ENCODE measurements at regions not wholly inside any gene's neighbourhood (a gene's known extent, or its start where the extent isn't known, plus 50 kb on each side); places are given as distances from the start of the nearest gene placed in this dataset.

- H3K4me3 ChIP-seq (ENCODE audit: low read length), result no peak overlapping the region
- no peak overlapping the region for H3K27ac ChIP-seq (ENCODE audit: low read length)
- no peaks in the 10 kb centered on the region for H3K36me3 ChIP-seq (ENCODE audit: insufficient read depth, low read depth, low read length)
- H3K27me3 ChIP-seq (ENCODE audit: insufficient read depth, low read length), result no peaks in the 10 kb centered on the region
- H3K9ac ChIP-seq (ENCODE audit: low read depth, low read length), result no peak overlapping the region
- H3K4me1 ChIP-seq (ENCODE audit: insufficient read depth, low read length), result no peaks in the 10 kb centered on the region
- no peaks in the 10 kb centered on the region for H3K9me3 ChIP-seq (ENCODE audit: insufficient read depth, low read depth, low read length)
Measured at GRCh38 chr5:74126294-74126693, 500.3 kb downstream of the ARHGEF28 start.

- H3K9me3 ChIP-seq (ENCODE audit: insufficient read depth, low read depth, low read length), result no peaks in the 10 kb centered on the region
Measured at GRCh38 chr5:74124826-74125225, 498.8 kb downstream of the ARHGEF28 start.

GRCh38 chr5:74123929-74124328 lies 497.9 kb downstream of the ARHGEF28 start:
- H3K4me1 ChIP-seq (ENCODE audit: insufficient read depth, low read length), result no peaks in the 10 kb centered on the region

More at GRCh38 chr5:74124826-74125225, 498.8 kb downstream of the ARHGEF28 start:
- H3K27ac ChIP-seq (ENCODE audit: low read length), result no peak overlapping the region
- no peaks in the 10 kb centered on the region for H3K36me3 ChIP-seq (ENCODE audit: insufficient read depth, low read depth, low read length)
- H3K27me3 ChIP-seq (ENCODE audit: insufficient read depth, low read length), result no peaks in the 10 kb centered on the region
- H3K4me3 ChIP-seq (ENCODE audit: low read length), result no peak overlapping the region
- H3K9ac ChIP-seq (ENCODE audit: low read depth, low read length), result no peak overlapping the region
- H3K4me1 ChIP-seq (ENCODE audit: insufficient read depth, low read length), result no peaks in the 10 kb centered on the region

GRCh38 chr5:74122979-74123590 lies 497.1 kb downstream of the ARHGEF28 start:
- no peak overlapping the region for H3K9ac ChIP-seq (ENCODE audit: low read depth, low read length)
- H3K9me3 ChIP-seq (ENCODE audit: insufficient read depth, low read depth, low read length), result no peaks in the 10 kb centered on the region
- H3K27ac ChIP-seq (ENCODE audit: low read length), result no peak overlapping the region
- H3K36me3 ChIP-seq (ENCODE audit: insufficient read depth, low read depth, low read length), result no peaks in the 10 kb centered on the region
- H3K4me1 ChIP-seq (ENCODE audit: insufficient read depth, low read length), result no peaks in the 10 kb centered on the region
- H3K4me3 ChIP-seq (ENCODE audit: low read length), result no peak overlapping the region
- no peaks in the 10 kb centered on the region for H3K27me3 ChIP-seq (ENCODE audit: insufficient read depth, low read length)

More at GRCh38 chr5:74123929-74124328, 497.9 kb downstream of the ARHGEF28 start:
- Histone ChIP-seq H3K9me3 (ENCODE audit: insufficient read depth, low read depth, low read length) (no peaks in the 10 kb centered on the region), H3K27ac (ENCODE audit: low read length) (no peak overlapping the region), H3K4me3 (ENCODE audit: low read length) (no peak overlapping the region), H3K9ac (ENCODE audit: low read depth, low read length) (no peak overlapping the region), H3K27me3 (ENCODE audit: insufficient read depth, low read length) (no peaks in the 10 kb centered on the region), H3K36me3 (ENCODE audit: insufficient read depth, low read depth, low read length) (no peaks in the 10 kb centered on the region)

- no peaks in the 10 kb centered on the region for H3K4me1 ChIP-seq (ENCODE audit: insufficient read depth, low read length)
- no peak overlapping the region for H3K4me3 ChIP-seq (ENCODE audit: low read length)
- H3K9ac ChIP-seq (ENCODE audit: low read depth, low read length), result no peak overlapping the region
Measured at GRCh38 chr5:74122175-74122574, 496.2 kb downstream of the ARHGEF28 start.

GRCh38 chr5:74120585-74120984 lies 494.6 kb downstream of the ARHGEF28 start:
- no peaks in the 10 kb centered on the region for H3K27me3 ChIP-seq (ENCODE audit: insufficient read depth, low read length)
- H3K9ac ChIP-seq (ENCODE audit: low read depth, low read length), result no peak overlapping the region
- H3K27ac ChIP-seq (ENCODE audit: low read length), result no peak overlapping the region
- no peaks in the 10 kb centered on the region for H3K9me3 ChIP-seq (ENCODE audit: insufficient read depth, low read depth, low read length)
- H3K4me3 ChIP-seq (ENCODE audit: low read length), result no peak overlapping the region
- H3K4me1 ChIP-seq (ENCODE audit: insufficient read depth, low read length), result no peaks in the 10 kb centered on the region
- H3K36me3 ChIP-seq (ENCODE audit: insufficient read depth, low read depth, low read length), result no peaks in the 10 kb centered on the region

More at GRCh38 chr5:74122175-74122574, 496.2 kb downstream of the ARHGEF28 start:
- Histone ChIP-seq H3K9me3 (ENCODE audit: insufficient read depth, low read depth, low read length) (no peaks in the 10 kb centered on the region), H3K36me3 (ENCODE audit: insufficient read depth, low read depth, low read length) (no peaks in the 10 kb centered on the region), H3K27ac (ENCODE audit: low read length) (no peak overlapping the region), H3K27me3 (ENCODE audit: insufficient read depth, low read length) (no peaks in the 10 kb centered on the region)

- no peaks in the 10 kb centered on the region for H3K27me3 ChIP-seq (ENCODE audit: insufficient read depth, low read length)
Measured at GRCh38 chr5:74118071-74118470, 492.1 kb downstream of the ARHGEF28 start.

GRCh38 chr5:74116984-74117383 lies 491.0 kb downstream of the ARHGEF28 start:
- no peaks in the 10 kb centered on the region for H3K4me1 ChIP-seq (ENCODE audit: insufficient read depth, low read length)
- H3K36me3 ChIP-seq (ENCODE audit: insufficient read depth, low read depth, low read length), result no peaks in the 10 kb centered on the region
- H3K4me3 ChIP-seq (ENCODE audit: low read length), result no peak overlapping the region
- H3K27me3 ChIP-seq (ENCODE audit: insufficient read depth, low read length), result no peaks in the 10 kb centered on the region
- H3K9me3 ChIP-seq (ENCODE audit: insufficient read depth, low read depth, low read length), result no peaks in the 10 kb centered on the region
- H3K9ac ChIP-seq (ENCODE audit: low read depth, low read length), result no peak overlapping the region
- H3K27ac ChIP-seq (ENCODE audit: low read length), result no peak overlapping the region

More at GRCh38 chr5:74118071-74118470, 492.1 kb downstream of the ARHGEF28 start:
- Histone ChIP-seq H3K27ac (ENCODE audit: low read length) (no peak overlapping the region), H3K9ac (ENCODE audit: low read depth, low read length) (no peak overlapping the region), H3K36me3 (ENCODE audit: insufficient read depth, low read depth, low read length) (no peaks in the 10 kb centered on the region), H3K9me3 (ENCODE audit: insufficient read depth, low read depth, low read length) (no peaks in the 10 kb centered on the region), H3K4me3 (ENCODE audit: low read length) (no peak overlapping the region), H3K4me1 (ENCODE audit: insufficient read depth, low read length) (no peaks in the 10 kb centered on the region)

- no peak overlapping the region for H3K27ac ChIP-seq (ENCODE audit: low read length)
- no peaks in the 10 kb centered on the region for H3K9me3 ChIP-seq (ENCODE audit: insufficient read depth, low read depth, low read length)
- H3K4me1 ChIP-seq (ENCODE audit: insufficient read depth, low read length), result no peaks in the 10 kb centered on the region
- H3K4me3 ChIP-seq (ENCODE audit: low read length), result no peak overlapping the region
- no peak overlapping the region for H3K9ac ChIP-seq (ENCODE audit: low read depth, low read length)
- H3K27me3 ChIP-seq (ENCODE audit: insufficient read depth, low read length), result no peaks in the 10 kb centered on the region
- no peaks in the 10 kb centered on the region for H3K36me3 ChIP-seq (ENCODE audit: insufficient read depth, low read depth, low read length)
Measured at GRCh38 chr5:74116266-74116665, 490.3 kb downstream of the ARHGEF28 start.

GRCh38 chr5:74113927-74114326 lies 487.9 kb downstream of the ARHGEF28 start:
- no peaks in the 10 kb centered on the region for H3K27me3 ChIP-seq (ENCODE audit: insufficient read depth, low read length)
- no peaks in the 10 kb centered on the region for H3K9me3 ChIP-seq (ENCODE audit: insufficient read depth, low read depth, low read length)
- no peak overlapping the region for H3K27ac ChIP-seq (ENCODE audit: low read length)
- H3K36me3 ChIP-seq (ENCODE audit: insufficient read depth, low read depth, low read length), result no peaks in the 10 kb centered on the region
- H3K4me3 ChIP-seq (ENCODE audit: low read length), result no peak overlapping the region
- H3K9ac ChIP-seq (ENCODE audit: low read depth, low read length), result no peak overlapping the region
- no peaks in the 10 kb centered on the region for H3K4me1 ChIP-seq (ENCODE audit: insufficient read depth, low read length)

GRCh38 chr5:74113196-74113540 lies 487.2 kb downstream of the ARHGEF28 start:
- Histone ChIP-seq H3K9ac (ENCODE audit: low read depth, low read length) (no peak overlapping the region), H3K9me3 (ENCODE audit: insufficient read depth, low read depth, low read length) (no peaks in the 10 kb centered on the region), H3K4me3 (ENCODE audit: low read length) (no peak overlapping the region), H3K36me3 (ENCODE audit: insufficient read depth, low read depth, low read length) (no peaks in the 10 kb centered on the region), H3K27ac (ENCODE audit: low read length) (no peak overlapping the region), H3K4me1 (ENCODE audit: insufficient read depth, low read length) (no peaks in the 10 kb centered on the region), H3K27me3 (ENCODE audit: insufficient read depth, low read length) (no peaks in the 10 kb centered on the region)

GRCh38 chr5:74112372-74113195 lies 486.6 kb downstream of the ARHGEF28 start:
- H3K27ac ChIP-seq (ENCODE audit: low read length), result no peak overlapping the region
- H3K9me3 ChIP-seq (ENCODE audit: insufficient read depth, low read depth, low read length), result no peaks in the 10 kb centered on the region
- no peaks in the 10 kb centered on the region for H3K4me1 ChIP-seq (ENCODE audit: insufficient read depth, low read length)
- H3K36me3 ChIP-seq (ENCODE audit: insufficient read depth, low read depth, low read length), result no peaks in the 10 kb centered on the region
- H3K27me3 ChIP-seq (ENCODE audit: insufficient read depth, low read length), result no peaks in the 10 kb centered on the region
- H3K4me3 ChIP-seq (ENCODE audit: low read length), result no peak overlapping the region
- no peak overlapping the region for H3K9ac ChIP-seq (ENCODE audit: low read depth, low read length)
